Smooth muscle cell (in vitro differentiated cells): ENCODE measurements at regions not wholly inside any gene's neighbourhood (a gene's known extent, or its start where the extent isn't known, plus 50 kb on each side); places are given as distances from the start of the nearest gene placed in this dataset.
A peak's percentile ranks its signal among the peaks of the same experiment; 100 is the strongest.

Source experiments
- DNase-seq: peaks from one replicate; lab custom pipeline; 2025; ENCODE audit not compliant: unreplicated experiment; lab: John Stamatoyannopoulos, UW
- H2AFZ ChIP-seq: fragments of 200-600 bp; sonication (generic); 2 replicates; pipeline ENCODE4 v1.6.0; 2016; ENCODE audit warnings: antibody characterized with exemption, low read depth, mild to moderate bottlenecking
- H3F3A ChIP-seq: fragments of 200-600 bp; sonication (generic); 2 replicates; pipeline ENCODE4 v1.6.0; 2017; ENCODE audit warnings: antibody characterized with exemption, low read depth
- H3K27ac ChIP-seq: fragments of 200-600 bp; sonication (generic); 2 replicates; pipeline ENCODE4 v1.5.1; 2016; ENCODE audit warnings: low read depth, mild to moderate bottlenecking
- H3K27me3 ChIP-seq: fragments of 200-600 bp; sonication (generic); 2 replicates; pipeline ENCODE4 v1.6.1; 2016; ENCODE audit warnings: low read depth, mild to moderate bottlenecking
- H3K36me3 ChIP-seq: fragments of 200-600 bp; sonication (generic); 2 replicates; pipeline ENCODE4 v1.5.1; 2016; ENCODE audit warnings: low read depth
- H3K4me1 ChIP-seq: fragments of 200-600 bp; sonication (generic); 2 replicates; pipeline ENCODE4 v1.5.1; 2016; ENCODE audit warnings: low read depth
- H3K4me2 ChIP-seq: fragments of 200-600 bp; sonication (generic); 2 replicates; pipeline ENCODE4 v1.6.0; 2016; ENCODE audit warnings: mild to moderate bottlenecking
- H3K4me3 ChIP-seq: fragments of 200-600 bp; sonication (generic); 2 replicates; pipeline ENCODE4 v1.5.1; 2016; ENCODE audit warnings: mild to moderate bottlenecking
- H3K79me2 ChIP-seq: fragments of 200-600 bp; sonication (generic); 2 replicates; pipeline ENCODE4 v1.6.0; 2016; ENCODE audit warnings: low read depth, mild to moderate bottlenecking
- H3K9ac ChIP-seq: fragments of 200-600 bp; sonication (generic); 2 replicates; pipeline ENCODE4 v1.6.0; 2016; ENCODE audit warnings: low read depth
- H3K9me3 ChIP-seq: fragments of 200-600 bp; sonication (generic); replicated peaks from 2 replicates; pipeline ENCODE4 v1.5.1; 2016; ENCODE audit warnings: low read depth
- H4K20me1 ChIP-seq: fragments of 200-600 bp; sonication (generic); 2 replicates; pipeline ENCODE4 v1.6.0; 2016; ENCODE audit warnings: low read depth
- CTCF ChIP-seq: fragments of 200-600 bp; sonication (generic); IDR thresholded peaks from 2 replicates; pipeline ENCODE4 v1.5.1; 2017; ENCODE audit warnings: borderline replicate concordance, mild to moderate bottlenecking, antibody characterized with exemption; ENCODE audit not compliant: insufficient read depth, poor library complexity, severe bottlenecking
- WGBS: methylation state at CpG from one replicate; pipeline ENCODE4 v1.1.7; 2016; ENCODE audit warnings: low lambda C conversion rate; 5-methylcytosine and 5-hydroxymethylcytosine counted together

DNA sequence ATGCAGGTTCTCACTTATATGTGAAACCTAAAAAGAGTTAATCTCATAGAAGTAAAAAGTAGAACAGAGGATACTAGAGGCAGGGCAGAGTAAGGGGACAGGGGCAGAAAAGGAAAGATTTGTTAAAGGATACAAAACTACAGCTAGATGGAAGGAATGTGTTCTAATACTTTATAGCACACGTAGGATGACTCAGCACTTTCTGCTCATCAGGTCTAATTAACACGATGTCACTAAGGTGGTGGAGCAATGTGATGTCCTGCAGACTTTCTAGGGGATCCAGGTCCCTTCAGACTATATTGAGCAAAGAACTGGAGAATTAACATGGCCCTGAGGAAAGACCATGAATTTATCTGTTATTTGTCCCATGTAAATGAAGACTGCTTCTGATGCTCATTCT lies 80.8 kb upstream of the CMKLR1 start:
- Histone ChIP-seq H4K20me1 (no peaks in the 10 kb centered on the region), H3K27ac (no peak overlapping the region), H3K27me3 (no peaks in the 10 kb centered on the region), H2AFZ (peak overlapping the region; percentile 17), H3K4me2 (no peak overlapping the region), H3K9ac (no peak overlapping the region), H3K79me2 (no peaks in the 10 kb centered on the region), H3K36me3 (no peaks in the 10 kb centered on the region), H3K9me3 (no peaks in the 10 kb centered on the region), H3F3A (no peaks in the 10 kb centered on the region), H3K4me3 (no peak overlapping the region), H3K4me1 (no peaks in the 10 kb centered on the region)
- TF ChIP-seq CTCF, result no peak
- DNase-seq, result no peak
- WGBS, result 51% methylated on average over 2 of the region's 2 CpGs

- no peaks in the 10 kb centered on the region for H3K4me1 ChIP-seq
- H2AFZ ChIP-seq, result no peak overlapping the region
- no peak for TF ChIP-seq CTCF
- no peak overlapping the region for H3K27ac ChIP-seq
- no peak for DNase-seq
- no peaks in the 10 kb centered on the region for H3F3A ChIP-seq
- no peaks in the 10 kb centered on the region for H3K79me2 ChIP-seq
- no peaks in the 10 kb centered on the region for H3K27me3 ChIP-seq
- H3K9me3 ChIP-seq, result no peaks in the 10 kb centered on the region
- no peak overlapping the region for H3K9ac ChIP-seq
- no peaks in the 10 kb centered on the region for H3K36me3 ChIP-seq
- 65% methylated on average over 2 of the region's 2 CpGs for WGBS
- H3K4me2 ChIP-seq, result no peak overlapping the region
- H3K4me3 ChIP-seq, result no peak overlapping the region
- H4K20me1 ChIP-seq, result no peaks in the 10 kb centered on the region
Measured at GRCh38 chr12:108418164-108418890, 79.2 kb upstream of the CMKLR1 start.

DNA sequence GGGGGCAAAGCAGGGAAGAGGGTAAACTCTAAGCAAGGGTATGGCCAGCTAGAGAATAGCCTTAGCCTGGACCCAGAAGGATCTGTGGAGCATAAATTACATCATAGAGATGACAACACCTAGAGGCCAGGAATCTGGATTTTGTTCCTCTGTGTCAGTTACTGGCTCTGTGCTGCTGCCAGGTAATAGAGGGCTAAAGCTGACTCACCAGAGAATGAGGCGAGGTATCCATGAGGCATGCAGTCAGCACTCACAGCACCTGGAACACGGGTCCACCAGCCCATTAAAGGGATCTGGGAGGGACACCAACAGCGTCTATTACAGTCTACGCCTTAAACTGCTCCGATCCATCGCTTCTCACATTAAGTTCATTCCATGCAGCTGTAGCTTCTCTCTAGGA lies 74.9 kb upstream of the CMKLR1 start:
- no peaks in the 10 kb centered on the region for H3K79me2 ChIP-seq
- H4K20me1 ChIP-seq, result no peaks in the 10 kb centered on the region
- no peaks in the 10 kb centered on the region for H3K36me3 ChIP-seq
- H3F3A ChIP-seq, result no peaks in the 10 kb centered on the region
- peaks cover 12% of the 10 kb centered on the region for H3K4me1 ChIP-seq
- H2AFZ ChIP-seq, result no peak overlapping the region
- H3K4me2 ChIP-seq, result no peak overlapping the region
- H3K27me3 ChIP-seq, result no peaks in the 10 kb centered on the region
- no peak for TF ChIP-seq CTCF
- no peak for DNase-seq
- WGBS, result 76% methylated on average over 6 of the region's 6 CpGs
- H3K27ac ChIP-seq, result no peak overlapping the region
- H3K9me3 ChIP-seq, result no peaks in the 10 kb centered on the region
- no peak overlapping the region for H3K9ac ChIP-seq
- no peak overlapping the region for H3K4me3 ChIP-seq

DNA sequence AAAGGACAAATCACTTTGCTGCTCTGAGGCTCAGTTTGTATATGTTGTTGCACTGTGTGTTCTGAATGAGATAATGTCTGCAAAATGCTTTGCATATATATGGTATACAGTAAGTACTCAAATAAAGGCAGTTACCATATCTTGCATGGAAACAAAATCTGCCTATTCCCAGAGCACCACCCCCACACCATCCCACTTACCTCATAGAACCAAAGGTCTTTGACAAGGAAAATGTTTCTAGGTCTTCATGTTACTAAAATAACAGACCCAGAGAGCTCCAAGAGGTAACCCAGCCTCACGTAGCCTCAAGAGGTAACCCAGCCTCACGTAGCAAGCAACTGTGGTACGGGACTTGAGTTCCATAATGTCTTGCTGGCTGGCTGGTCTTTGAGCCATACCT lies 71.6 kb upstream of the CMKLR1 start:
- Histone ChIP-seq H3K9me3 (no peaks in the 10 kb centered on the region), H3K4me1 (peaks cover 12% of the 10 kb centered on the region), H3K27ac (no peak overlapping the region), H3K36me3 (no peaks in the 10 kb centered on the region), H2AFZ (no peak overlapping the region), H3K9ac (no peak overlapping the region), H3K4me3 (no peak overlapping the region), H3K4me2 (no peak overlapping the region), H4K20me1 (no peaks in the 10 kb centered on the region), H3K27me3 (no peaks in the 10 kb centered on the region), H3K79me2 (no peaks in the 10 kb centered on the region), H3F3A (no peaks in the 10 kb centered on the region)
- TF ChIP-seq CTCF, result no peak
- no peak for DNase-seq
- WGBS, result 94% methylated on average over 3 of the region's 3 CpGs
